Endothelial cell of umbilical vein (primary cell): ENCODE measurements at regions not wholly inside any gene's neighbourhood (a gene's known extent, or its start where the extent isn't known, plus 50 kb on each side); places are given as distances from the start of the nearest gene placed in this dataset.

ENCODE experiments used
- BruUV-seq: library from RNA; stranded (reverse); fragments of 400-500 nt; replicated peaks from 2 replicates; lab custom pipeline; 2021; lab: Mats Ljungman, UMichigan
- CTCF ChIA-PET: fragments of 300-600, 350-600 bp; sonication (Branson Sonifier 250); formaldehyde crosslinking; loops from one replicate; lab custom pipeline; 2021; ENCODE audit warnings: antibody characterized with exemption, inconsistent platforms; lab: Charles Lee
- POLR2A ChIA-PET: fragments of 300-600, 350-600 bp; sonication (Branson Sonifier 250); formaldehyde crosslinking; loops from one replicate; lab custom pipeline; 2021; ENCODE audit warnings: antibody characterized with exemption, inconsistent platforms; lab: Charles Lee
- DNase-seq: peaks from one replicate; pipeline ENCODE4 v3.0.0-alpha.2; 2011; ENCODE audit warnings: low read depth, low spot score
- FAIRE-seq: peaks from 2 replicates; lab custom pipeline; 2011; peaks lifted over from hg19 to GRCh38; lab: Jason Lieb, UNC
- H2AFZ ChIP-seq: 2 replicates; pipeline ENCODE4 v1.6.0; 2012; ENCODE audit warnings: low read depth, low read length, control low read depth, inconsistent platforms
- H3K27ac ChIP-seq: 2 replicates; pipeline ENCODE4 v1.5.1; 2011; ENCODE audit warnings: low read depth, mild to moderate bottlenecking, control low read depth, low read length, moderate library complexity; ENCODE audit not compliant: insufficient read depth
- H3K27me3 ChIP-seq, 2 experiments: 2 replicates each; pipeline versions ENCODE4 v1.6.0 to v1.6.1; 2011; ENCODE audit warnings: low read length in 2 of 2, mixed read lengths in 1 of 2; ENCODE audit not compliant: control insufficient read depth in 2 of 2, insufficient read depth in 2 of 2
- H3K36me3 ChIP-seq, 2 experiments: 2 replicates in 1 of 2; 3 replicates in 1 of 2; pipeline ENCODE4 v1.5.1; 2011; ENCODE audit warnings: low read length in 2 of 2, mild to moderate bottlenecking in 1 of 2, moderate library complexity in 1 of 2; ENCODE audit not compliant: control insufficient read depth in 2 of 2, insufficient read depth in 2 of 2; ENCODE audit errors: extremely low read depth in 1 of 2
- H3K4me1 ChIP-seq: 3 replicates; pipeline ENCODE4 v1.5.1; 2011; ENCODE audit warnings: mild to moderate bottlenecking, low read length; ENCODE audit not compliant: control insufficient read depth, insufficient read depth; ENCODE audit errors: extremely low read depth
- H3K4me2 ChIP-seq: 2 replicates; pipeline ENCODE4 v1.6.1; 2011; ENCODE audit warnings: low read length, control low read depth, mixed read lengths; ENCODE audit not compliant: insufficient read depth
- H3K4me3 ChIP-seq, 3 experiments: fragments of 200-600 bp in 1 of 3; sonication (generic), shearing (Covaris generic) in 1 of 3; replicated peaks in 1 of 3; 2 replicates each; pipeline ENCODE4 v1.5.1; 2011 to 2016; ENCODE audit warnings: control low read depth in 3 of 3, low read length in 3 of 3, mild to moderate bottlenecking in 2 of 3, inconsistent platforms in 1 of 3, low read depth in 1 of 3, moderate library complexity in 1 of 3; ENCODE audit not compliant: insufficient read depth in 1 of 3
- H3K79me2 ChIP-seq: 2 replicates; pipeline ENCODE4 v1.6.0; 2012; ENCODE audit warnings: low read length, inconsistent platforms; ENCODE audit not compliant: control insufficient read depth, insufficient read depth
- H3K9ac ChIP-seq: replicated peaks from 2 replicates; pipeline ENCODE3; 2011; ENCODE audit warnings: low read length, control low read depth; ENCODE audit not compliant: insufficient read depth; ENCODE audit errors: extremely low read depth
- H3K9me1 ChIP-seq: replicated peaks from 3 replicates; pipeline ENCODE4 v1.6.0; 2011; ENCODE audit warnings: mild to moderate bottlenecking, low read length; ENCODE audit not compliant: control insufficient read depth, insufficient read depth; ENCODE audit errors: extremely low read depth
- H3K9me3 ChIP-seq: replicated peaks from 2 replicates; pipeline ENCODE4 v1.5.1; 2012; ENCODE audit warnings: low read length, inconsistent platforms; ENCODE audit not compliant: control insufficient read depth, insufficient read depth
- H4K20me1 ChIP-seq: replicated peaks from 2 replicates; pipeline ENCODE3; 2011; ENCODE audit warnings: mild to moderate bottlenecking, low read length; ENCODE audit not compliant: control insufficient read depth, insufficient read depth; ENCODE audit errors: extremely low read depth
- CTCF ChIP-seq, 2 donors: IDR thresholded peaks; 1 replicate in 1 of 2; 2 replicates in 1 of 2; pipeline ENCODE4 v1.5.1; 2011; ENCODE audit warnings: low read length in 2 of 2, mild to moderate bottlenecking in 2 of 2, moderate library complexity in 2 of 2, control low read depth in 1 of 2, inconsistent platforms in 1 of 2, low read depth in 1 of 2; ENCODE audit not compliant: insufficient read depth in 1 of 2; ENCODE audit errors: extremely low read depth in 1 of 2
- EZH2 ChIP-seq: IDR thresholded peaks from 2 replicates; pipeline ENCODE4 v1.6.1; 2012; ENCODE audit warnings: borderline replicate concordance, low read depth, mild to moderate bottlenecking, moderate library complexity, low read length, inconsistent platforms; ENCODE audit not compliant: severe bottlenecking
- FOS ChIP-seq: IDR thresholded peaks from 2 replicates; pipeline ENCODE4 v1.6.1; 2011; ENCODE audit warnings: mild to moderate bottlenecking, low read length, moderate library complexity, borderline replicate concordance; ENCODE audit not compliant: insufficient read depth
- GATA2 ChIP-seq: IDR thresholded peaks from 2 replicates; pipeline ENCODE4 v1.7.0; 2011; ENCODE audit warnings: low read depth, mild to moderate bottlenecking, moderate library complexity, mixed read lengths, low read length; ENCODE audit not compliant: insufficient read length, insufficient read depth
- JUN ChIP-seq: IDR thresholded peaks from 2 replicates; pipeline ENCODE4 v1.6.1; 2011; ENCODE audit warnings: borderline replicate concordance, low read depth; ENCODE audit not compliant: insufficient read length, insufficient read depth
- MAX ChIP-seq: IDR thresholded peaks from 2 replicates; pipeline ENCODE4 v1.6.1; 2011; ENCODE audit not compliant: insufficient read depth, insufficient read length
- MYC ChIP-seq: IDR thresholded peaks from one replicate; pipeline ENCODE4 v1.6.1; 2011; ENCODE audit warnings: mild to moderate bottlenecking, low read depth, low read length
- POLR2A ChIP-seq: IDR thresholded peaks from 2 replicates; pipeline ENCODE4 v1.6.1; 2012; ENCODE audit warnings: low read depth, mild to moderate bottlenecking, control low read depth, low read length
- POLR2AphosphoS5 ChIP-seq: IDR thresholded peaks from 2 replicates; pipeline ENCODE4 v1.6.1; 2012; ENCODE audit warnings: low read depth, mild to moderate bottlenecking, control low read depth, low read length, moderate library complexity; ENCODE audit not compliant: insufficient read depth
- dilution Hi-C: fragments of 300-500 bp; cut with MboI; formaldehyde crosslinking; loops from one replicate; pipeline ENCODE4 v1.15.0; 2019; ENCODE audit warnings: low sequenced_read_pairs; ENCODE audit not compliant: extremely low pct_ligation_motif_present
- intact Hi-C: fragments of 100-400 bp; cut with micrococcal nuclease; formaldehyde crosslinking; loops from one replicate; pipeline ENCODE4 v1.10.0; 2022

GRCh38 chr22:27518531-27519340 is 282.8 kb downstream of the MN1 start:
- no peaks in the 10 kb centered on the region for H3K79me2 ChIP-seq
- H3K36me3 ChIP-seq, result no peaks in the 10 kb centered on the region
- no peak overlapping the region for H3K4me2 ChIP-seq
- no peak overlapping the region for H3K9ac ChIP-seq
- no TSS peak for BruUV-seq
- no peaks in the 10 kb centered on the region for H3K9me3 ChIP-seq
- H3K4me3 ChIP-seq, result no peak overlapping the region
- no peaks in the 10 kb centered on the region for H3K27me3 ChIP-seq
- no peak for FAIRE-seq
- POLR2A ChIA-PET, result no interaction called here
- H4K20me1 ChIP-seq, result no peaks in the 10 kb centered on the region
- H2AFZ ChIP-seq, result no peak overlapping the region
- H3K9me1 ChIP-seq, result no peaks in the 10 kb centered on the region
- H3K27ac ChIP-seq, result no peak overlapping the region
- dilution Hi-C loops, result no loop called here
- H3K4me1 ChIP-seq, result no peaks in the 10 kb centered on the region
- DNase-seq, result no peak
- intact Hi-C loops, result loop anchor here (10.0 kb wide), 1 partner anchor 286 kb away; the partner anchor contains the start of gene MN1
- CTCF ChIA-PET, result no interaction called here
- no peak for TF ChIP-seq EZH2
- TF ChIP-seq CTCF (IDR thresholded peaks at IDR 0.05; ENCODE audit: extremely low read depth in 1 of 2, insufficient read depth in 1 of 2, low read depth in 1 of 2, low read length in 2 of 2), result no peak
- TF ChIP-seq MYC, result no peak
- no peak for TF ChIP-seq GATA2
- TF ChIP-seq MAX, result no peak
- TF ChIP-seq JUN, result no peak
- TF ChIP-seq FOS, result no peak
- TF ChIP-seq POLR2AphosphoS5, result no peak
- TF ChIP-seq POLR2A, result no peak
